D721Med (cell line): ENCODE measurements at regions not wholly inside any gene's neighbourhood (a gene's known extent, or its start where the extent isn't known, plus 50 kb on each side); places are given as distances from the start of the nearest gene placed in this dataset.

Source experiments
- DNase-seq: peaks from one replicate; pipeline ENCODE4 v3.0.0; 2011; ENCODE audit warnings: low spot score; ENCODE audit not compliant: insufficient read length
- FAIRE-seq: peaks from 2 replicates; lab custom pipeline; 2011; peaks lifted over from hg19 to GRCh38; lab: Jason Lieb, UNC
- TF ChIP-seq, protein P1 (sequence below): IDR thresholded peaks from 2 replicates; pipeline ENCODE4 v1.5.1; 2012; ENCODE audit warnings: mild to moderate bottlenecking, control low read depth; ENCODE audit not compliant: insufficient read depth; ENCODE audit errors: missing control alignments

DNA sequence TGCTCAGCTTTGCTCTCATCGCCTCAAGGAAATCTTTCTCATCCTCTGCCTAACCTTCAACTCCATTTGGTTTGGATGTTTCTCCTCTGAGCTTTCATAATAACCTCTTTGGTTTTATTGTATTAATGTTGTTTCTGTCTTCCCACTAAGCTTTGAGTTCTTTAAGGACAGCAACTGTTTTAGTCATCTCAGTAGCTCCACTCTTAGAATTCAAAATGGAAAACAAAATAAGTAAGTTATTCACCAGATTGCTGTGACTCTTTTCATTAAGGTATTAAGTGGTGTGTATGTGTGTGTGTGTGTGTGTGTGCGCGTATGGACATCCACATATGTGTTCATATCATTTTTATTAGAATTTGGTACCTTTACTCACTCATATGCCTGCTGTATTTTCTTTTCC lies 279.2 kb upstream of the BOD1L1 start:
- DNase-seq: no peak
- TF ChIP-seq, protein P1, sequence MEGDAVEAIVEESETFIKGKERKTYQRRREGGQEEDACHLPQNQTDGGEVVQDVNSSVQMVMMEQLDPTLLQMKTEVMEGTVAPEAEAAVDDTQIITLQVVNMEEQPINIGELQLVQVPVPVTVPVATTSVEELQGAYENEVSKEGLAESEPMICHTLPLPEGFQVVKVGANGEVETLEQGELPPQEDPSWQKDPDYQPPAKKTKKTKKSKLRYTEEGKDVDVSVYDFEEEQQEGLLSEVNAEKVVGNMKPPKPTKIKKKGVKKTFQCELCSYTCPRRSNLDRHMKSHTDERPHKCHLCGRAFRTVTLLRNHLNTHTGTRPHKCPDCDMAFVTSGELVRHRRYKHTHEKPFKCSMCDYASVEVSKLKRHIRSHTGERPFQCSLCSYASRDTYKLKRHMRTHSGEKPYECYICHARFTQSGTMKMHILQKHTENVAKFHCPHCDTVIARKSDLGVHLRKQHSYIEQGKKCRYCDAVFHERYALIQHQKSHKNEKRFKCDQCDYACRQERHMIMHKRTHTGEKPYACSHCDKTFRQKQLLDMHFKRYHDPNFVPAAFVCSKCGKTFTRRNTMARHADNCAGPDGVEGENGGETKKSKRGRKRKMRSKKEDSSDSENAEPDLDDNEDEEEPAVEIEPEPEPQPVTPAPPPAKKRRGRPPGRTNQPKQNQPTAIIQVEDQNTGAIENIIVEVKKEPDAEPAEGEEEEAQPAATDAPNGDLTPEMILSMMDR: no peak
- no peak for FAIRE-seq

DNA sequence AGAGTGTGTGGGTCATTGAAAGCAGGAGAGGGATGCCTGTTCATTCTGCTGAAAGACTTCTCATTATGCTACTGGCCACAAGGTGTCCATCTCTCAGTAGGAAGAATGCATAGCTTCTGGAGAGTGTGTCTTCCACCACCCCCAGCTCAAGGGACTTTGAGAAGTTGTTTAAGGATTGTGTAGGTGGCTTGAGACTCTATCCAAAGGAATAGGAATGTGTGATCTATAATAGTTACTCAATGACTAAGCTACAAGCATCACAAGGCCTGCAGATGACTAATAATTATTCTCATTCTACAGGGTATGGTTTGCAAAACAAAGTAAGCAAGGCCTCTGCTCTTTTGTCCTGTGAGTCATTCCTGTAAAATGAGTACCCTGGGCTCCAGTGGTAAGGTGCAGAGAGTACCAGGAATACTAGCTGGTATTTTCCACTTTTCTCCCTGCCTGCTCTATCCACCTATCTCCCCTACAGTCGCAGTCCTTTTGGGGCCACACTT lies 279.8 kb upstream of the BOD1L1 start:
- DNase-seq (no peak), FAIRE-seq (no peak)
- TF ChIP-seq, protein P1: no peak

GRCh38 chr4:13908455-13908854 lies 280.9 kb upstream of the BOD1L1 start:
- DNase-seq (no peak), FAIRE-seq (no peak)
- TF ChIP-seq, protein P1: no peak

- DNase-seq: no peak
- FAIRE-seq: no peak
- TF ChIP-seq, protein P1: no peak
Observed at GRCh38 chr4:13910556-13910955, 283.0 kb upstream of the BOD1L1 start.

GRCh38 chr4:13911256-13911655 lies 283.7 kb upstream of the BOD1L1 start:
- FAIRE-seq (no peak), DNase-seq (no peak)
- TF ChIP-seq, protein P1: no peak

- FAIRE-seq (no peak), DNase-seq (no peak)
- TF ChIP-seq, protein P1: no peak
Observed at GRCh38 chr4:13912436-13912925, 285.0 kb upstream of the BOD1L1 start.

DNA sequence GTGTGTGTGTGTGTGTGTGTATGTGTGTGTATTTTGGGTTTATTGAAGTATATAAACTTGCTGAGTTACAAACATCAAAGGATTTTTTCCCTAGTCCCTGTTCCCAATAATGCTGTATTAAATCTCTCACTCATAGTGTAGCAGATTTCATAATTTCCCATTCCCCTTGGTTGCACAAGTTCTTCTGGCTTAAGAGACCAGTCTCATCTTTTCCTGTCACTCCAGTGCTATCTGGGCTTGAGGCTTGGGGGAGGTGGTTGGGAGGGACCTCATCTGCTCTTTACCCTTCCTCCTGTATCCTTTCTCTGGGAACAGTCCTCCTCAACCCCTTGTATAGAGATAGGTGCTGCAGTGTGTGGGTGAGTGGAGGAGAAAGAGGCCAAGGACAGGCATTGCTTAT lies 285.4 kb upstream of the BOD1L1 start:
- DNase-seq: no peak
- TF ChIP-seq, protein P1: no peak

More for the DNA sequence above, 285.4 kb upstream of the BOD1L1 start:
- no peak for FAIRE-seq
